ENCODE measurements at regions not wholly inside any gene's neighbourhood (a gene's known extent, or its start where the extent isn't known, plus 50 kb on each side); places are given as distances from the start of the nearest gene placed in this dataset.
"Not testable (repeated sequence)": the region's sequence is repeated elsewhere in the genome, so short reads cannot be mapped to it uniquely, and the experiment has no call there.

DNA sequence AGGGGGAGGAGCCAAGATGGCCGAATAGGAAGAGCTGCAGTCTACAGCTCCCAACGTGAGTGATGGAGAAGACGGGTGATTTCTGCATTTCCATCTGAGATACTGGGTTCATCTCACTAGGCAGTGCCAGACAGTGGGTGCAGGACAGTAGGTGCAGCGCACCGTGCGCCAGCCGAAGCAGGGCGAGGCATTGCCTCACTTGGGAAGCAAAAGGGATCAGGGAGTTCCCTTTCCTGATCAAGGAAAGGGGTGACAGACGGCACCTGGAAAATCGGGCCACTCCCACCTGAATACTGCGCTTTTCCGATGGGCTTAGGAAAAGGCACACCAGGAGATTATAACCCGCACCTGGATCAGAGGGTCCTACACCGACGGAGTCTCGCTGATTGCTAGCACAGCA, 121.1 kb upstream of the SESTD1 start:
- TF ChIP-seq EZH2phosphoT487 (IDR thresholded peaks at IDR 0.05; ENCODE audit: borderline replicate concordance), result not testable (repeated sequence)
- TF ChIP-seq, protein P1, sequence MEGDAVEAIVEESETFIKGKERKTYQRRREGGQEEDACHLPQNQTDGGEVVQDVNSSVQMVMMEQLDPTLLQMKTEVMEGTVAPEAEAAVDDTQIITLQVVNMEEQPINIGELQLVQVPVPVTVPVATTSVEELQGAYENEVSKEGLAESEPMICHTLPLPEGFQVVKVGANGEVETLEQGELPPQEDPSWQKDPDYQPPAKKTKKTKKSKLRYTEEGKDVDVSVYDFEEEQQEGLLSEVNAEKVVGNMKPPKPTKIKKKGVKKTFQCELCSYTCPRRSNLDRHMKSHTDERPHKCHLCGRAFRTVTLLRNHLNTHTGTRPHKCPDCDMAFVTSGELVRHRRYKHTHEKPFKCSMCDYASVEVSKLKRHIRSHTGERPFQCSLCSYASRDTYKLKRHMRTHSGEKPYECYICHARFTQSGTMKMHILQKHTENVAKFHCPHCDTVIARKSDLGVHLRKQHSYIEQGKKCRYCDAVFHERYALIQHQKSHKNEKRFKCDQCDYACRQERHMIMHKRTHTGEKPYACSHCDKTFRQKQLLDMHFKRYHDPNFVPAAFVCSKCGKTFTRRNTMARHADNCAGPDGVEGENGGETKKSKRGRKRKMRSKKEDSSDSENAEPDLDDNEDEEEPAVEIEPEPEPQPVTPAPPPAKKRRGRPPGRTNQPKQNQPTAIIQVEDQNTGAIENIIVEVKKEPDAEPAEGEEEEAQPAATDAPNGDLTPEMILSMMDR (conservative IDR thresholded peaks at IDR 0.05; ENCODE audit: low read length), result not testable (repeated sequence)

Measured in Loucy (cell line).